GM12874 (cell line): ENCODE measurements at regions not wholly inside any gene's neighbourhood (a gene's known extent, or its start where the extent isn't known, plus 50 kb on each side); places are given as distances from the start of the nearest gene placed in this dataset.

ENCODE experiments used
- TF ChIP-seq, protein P1 (sequence below): IDR thresholded peaks from 2 replicates; pipeline ENCODE4 v1.5.1; 2011; ENCODE audit warnings: low read depth, mild to moderate bottlenecking, control low read depth, low read length, moderate library complexity; ENCODE audit not compliant: insufficient read depth

DNA sequence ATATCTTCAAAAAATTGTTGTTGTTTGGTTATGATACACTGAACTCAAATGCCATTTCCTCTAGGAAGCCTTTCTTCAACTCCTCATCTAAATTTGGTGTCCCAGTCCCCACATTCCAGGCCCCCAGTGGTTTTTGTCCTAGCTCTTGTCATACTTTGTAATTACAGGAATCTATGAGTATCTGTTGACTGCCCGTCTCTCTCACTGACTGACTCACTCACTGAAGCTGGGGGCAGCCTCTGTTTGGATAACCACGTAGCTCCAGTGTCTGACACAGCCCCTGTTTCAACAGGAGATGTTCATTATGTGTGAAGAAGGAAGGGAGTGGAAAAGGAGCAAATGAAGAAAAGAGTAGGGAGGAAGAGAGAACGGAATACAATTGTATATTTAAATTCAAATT is 284.1 kb upstream of the TENM3 start:
- TF ChIP-seq, protein P1, sequence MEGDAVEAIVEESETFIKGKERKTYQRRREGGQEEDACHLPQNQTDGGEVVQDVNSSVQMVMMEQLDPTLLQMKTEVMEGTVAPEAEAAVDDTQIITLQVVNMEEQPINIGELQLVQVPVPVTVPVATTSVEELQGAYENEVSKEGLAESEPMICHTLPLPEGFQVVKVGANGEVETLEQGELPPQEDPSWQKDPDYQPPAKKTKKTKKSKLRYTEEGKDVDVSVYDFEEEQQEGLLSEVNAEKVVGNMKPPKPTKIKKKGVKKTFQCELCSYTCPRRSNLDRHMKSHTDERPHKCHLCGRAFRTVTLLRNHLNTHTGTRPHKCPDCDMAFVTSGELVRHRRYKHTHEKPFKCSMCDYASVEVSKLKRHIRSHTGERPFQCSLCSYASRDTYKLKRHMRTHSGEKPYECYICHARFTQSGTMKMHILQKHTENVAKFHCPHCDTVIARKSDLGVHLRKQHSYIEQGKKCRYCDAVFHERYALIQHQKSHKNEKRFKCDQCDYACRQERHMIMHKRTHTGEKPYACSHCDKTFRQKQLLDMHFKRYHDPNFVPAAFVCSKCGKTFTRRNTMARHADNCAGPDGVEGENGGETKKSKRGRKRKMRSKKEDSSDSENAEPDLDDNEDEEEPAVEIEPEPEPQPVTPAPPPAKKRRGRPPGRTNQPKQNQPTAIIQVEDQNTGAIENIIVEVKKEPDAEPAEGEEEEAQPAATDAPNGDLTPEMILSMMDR: no peak

DNA sequence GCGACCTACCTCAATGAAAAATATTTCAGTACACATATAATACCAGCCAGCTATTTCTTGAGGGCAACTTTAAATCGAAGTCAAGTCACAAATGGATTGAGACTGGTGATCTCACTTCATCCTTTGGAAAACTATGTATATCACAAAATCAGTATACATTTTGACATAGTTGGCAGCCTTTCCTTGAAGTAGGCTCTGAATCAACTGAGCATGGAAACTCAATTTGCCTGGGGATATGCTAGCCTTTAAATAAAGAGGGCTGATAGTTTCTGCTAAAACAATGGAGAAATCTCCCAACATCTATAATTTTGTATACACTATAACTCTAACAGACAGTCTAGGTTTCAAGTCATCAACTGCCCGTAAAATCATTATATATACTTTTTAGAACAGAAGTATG is 282.8 kb upstream of the TENM3 start:
- TF ChIP-seq, protein P1: no peak

DNA sequence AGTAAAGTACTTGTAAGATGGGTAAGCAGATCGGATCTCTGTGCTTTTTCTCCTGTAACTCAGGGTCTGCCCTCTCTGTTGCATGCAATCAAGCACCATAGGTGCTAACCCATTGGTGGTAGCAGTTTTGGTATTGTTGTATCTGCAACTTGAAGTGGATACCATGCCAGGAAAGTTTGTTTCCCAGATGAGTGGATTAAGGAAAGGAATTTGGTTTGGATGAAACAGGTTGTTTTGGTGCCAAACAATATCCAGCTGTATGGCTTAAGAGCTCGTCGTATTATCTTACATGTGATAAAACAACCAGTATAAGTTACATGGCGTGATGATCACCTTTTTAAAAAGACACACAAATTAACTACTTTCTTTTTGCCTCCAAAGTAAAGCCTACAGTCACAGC is 280.9 kb upstream of the TENM3 start:
- TF ChIP-seq, protein P1: no peak

DNA sequence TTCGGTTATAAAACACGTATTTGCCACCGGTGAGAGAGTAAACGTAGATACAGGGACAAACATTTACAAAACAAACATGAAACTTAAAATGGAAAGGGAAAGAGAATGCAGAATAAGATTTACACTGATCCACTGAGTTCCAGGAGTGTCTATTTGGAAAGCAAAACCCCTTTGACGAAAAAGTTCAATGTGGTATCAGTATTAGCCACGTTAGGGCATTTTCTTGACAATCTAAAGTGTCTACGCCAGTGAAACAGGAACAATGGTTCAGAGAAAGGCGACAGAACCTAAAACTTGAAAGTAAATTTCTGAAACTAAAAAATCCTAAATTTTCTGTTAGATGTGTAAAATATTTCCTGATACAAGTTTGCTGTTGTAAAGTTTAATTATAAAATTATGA is 278.5 kb upstream of the TENM3 start:
- TF ChIP-seq, protein P1: no peak

DNA sequence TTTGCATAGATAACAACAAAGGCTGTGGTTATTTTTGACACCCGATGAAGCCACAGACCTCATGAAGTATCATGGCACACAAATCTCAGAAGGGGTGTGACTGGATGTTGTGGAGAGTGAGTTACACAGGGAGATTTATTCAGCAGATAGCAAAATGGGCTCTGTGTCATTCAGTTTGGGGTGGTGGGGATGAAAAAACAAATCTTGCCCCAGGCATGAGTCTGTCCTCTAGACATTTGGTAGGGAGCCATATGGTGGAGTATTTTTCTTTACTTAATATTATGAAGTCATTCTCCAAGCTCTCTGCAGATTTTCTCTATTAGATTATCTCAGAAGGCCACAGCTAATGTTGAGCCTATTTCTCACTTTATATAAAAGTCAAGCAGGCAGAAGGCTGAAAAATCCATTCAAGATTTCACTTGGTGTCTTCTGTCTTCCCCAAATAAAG is 277.1 kb upstream of the TENM3 start:
- TF ChIP-seq, protein P1: no peak

DNA sequence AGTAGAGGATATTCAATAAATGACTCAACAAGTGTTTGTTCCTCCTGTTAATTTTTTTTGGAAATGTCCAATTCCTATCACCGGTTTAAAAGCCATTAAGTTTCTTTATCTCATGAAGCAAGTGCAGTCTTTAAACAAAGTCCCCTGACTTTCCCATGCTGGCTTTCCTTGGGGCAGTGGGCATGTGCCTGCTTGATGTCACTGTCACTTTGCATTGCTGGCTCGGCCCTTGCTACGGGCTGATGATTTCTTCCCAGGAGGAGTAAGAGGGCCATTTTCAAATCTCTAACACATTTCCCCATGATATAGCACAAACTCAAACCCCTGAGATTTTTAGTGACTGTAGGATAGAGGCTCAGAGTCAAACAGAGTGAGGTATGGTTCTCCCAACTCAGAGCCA is 275.8 kb upstream of the TENM3 start:
- TF ChIP-seq, protein P1: no peak

DNA sequence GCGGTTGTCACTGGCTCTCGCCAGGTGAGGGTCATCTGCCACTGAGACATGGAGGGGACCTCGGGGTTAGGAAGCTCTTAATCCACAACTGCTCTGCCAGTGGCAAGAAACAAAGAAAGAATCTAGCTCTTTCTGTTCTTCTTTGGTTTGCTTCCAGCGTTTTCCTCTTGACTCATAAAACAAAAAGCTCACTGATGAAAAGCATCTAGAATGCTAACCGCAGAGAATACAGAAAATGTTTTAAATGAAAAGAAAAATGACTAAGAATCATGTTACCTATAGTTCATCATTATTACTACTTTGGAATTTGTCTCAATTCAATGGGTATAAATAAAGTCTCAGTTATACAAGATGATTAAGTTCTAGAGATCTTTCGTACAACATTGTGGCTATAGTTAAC is 274.8 kb upstream of the TENM3 start:
- TF ChIP-seq, protein P1: no peak

DNA sequence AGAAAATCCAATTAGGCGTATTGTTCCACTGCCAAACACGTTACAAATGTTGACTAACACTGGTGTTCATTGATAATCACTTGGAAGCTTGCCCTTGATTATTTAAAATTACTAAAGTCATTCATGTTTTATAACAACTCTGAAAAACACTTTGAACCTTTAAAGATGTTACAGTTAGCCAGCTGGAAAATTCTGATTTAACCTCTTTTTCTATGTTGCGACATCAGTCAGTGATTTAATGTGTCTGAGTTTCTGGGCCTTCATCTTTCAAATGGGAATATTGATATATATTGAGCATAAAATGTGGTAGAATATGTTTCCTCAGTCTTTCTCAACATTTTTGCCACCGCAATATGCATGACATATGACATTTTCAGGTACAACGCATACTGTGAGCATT is 274.1 kb upstream of the TENM3 start:
- TF ChIP-seq, protein P1: no peak
